Right lobe of liver (tissue), 6 donors: ENCODE measurements at regions not wholly inside any gene's neighbourhood (a gene's known extent, or its start where the extent isn't known, plus 50 kb on each side); places are given as distances from the start of the nearest gene placed in this dataset.

ENCODE experiments used
- ATAC-seq, 4 donors: fragments of 200-7000 bp; cut with Tn5 transposase; one replicate each; pipeline ENCODE4 v1.9.1; 2020; ENCODE audit warnings: mild to moderate bottlenecking in 4 of 4, moderate library complexity in 4 of 4
- DNase-seq, 3 donors: peaks; one replicate each; pipeline ENCODE4 v3.0.0-alpha.2; 2020
- H3K27ac ChIP-seq, 3 donors: fragments of 200-600 bp; one replicate each; pipeline ENCODE4 v1.8.0; 2022
- H3K27me3 ChIP-seq, 2 donors: fragments of 200-600 bp; one replicate each; pipeline ENCODE4 v1.8.0; 2022
- H3K36me3 ChIP-seq, 4 donors: fragments of 200-600 bp; sonication (generic) in 1 of 4; one replicate each; pipeline versions ENCODE4 v1.5.1 to v1.8.0; 2017 to 2022; ENCODE audit warnings: control low read depth in 1 of 4
- H3K4me1 ChIP-seq, 4 donors: fragments of 200-600 bp; sonication (generic) in 1 of 4; one replicate each; pipeline versions ENCODE4 v1.5.1 to v1.8.0; 2017 to 2022; ENCODE audit warnings: control low read depth in 1 of 4
- H3K4me3 ChIP-seq, 3 donors: fragments of 200-600 bp; one replicate each; pipeline ENCODE4 v1.8.0; 2022
- H3K9me3 ChIP-seq, 4 donors: fragments of 200-600 bp; sonication (generic) in 1 of 4; one replicate each; pipeline versions ENCODE4 v1.5.1 to v1.8.0; 2017 to 2022; ENCODE audit warnings: control low read depth in 1 of 4
- CTCF ChIP-seq, 4 donors: fragments of 200-600 bp in 3 of 4; fragments of 450-650 bp in 1 of 4; IDR thresholded peaks; one replicate each; pipeline versions ENCODE4 v1.5.1 to v1.8.0; 2016 to 2022; ENCODE audit warnings: antibody characterized with exemption in 4 of 4, mild to moderate bottlenecking in 2 of 4
- POLR2A ChIP-seq: fragments of 450-650 bp; IDR thresholded peaks from one replicate; pipeline ENCODE4 v1.6.1; 2017; ENCODE audit warnings: antibody characterized with exemption, mild to moderate bottlenecking
- WGBS: methylation state at CpG from one replicate; pipeline ENCODE4 v1.1.6; 2018; ENCODE audit warnings: low coverage, low lambda C conversion rate; ENCODE audit not compliant: insufficient coverage; ENCODE audit errors: missing lambda C conversion rate; 5-methylcytosine and 5-hydroxymethylcytosine counted together
- intact Hi-C, 2 donors: fragments of 100-400 bp; cut with DNase I; formaldehyde crosslinking; loops; one replicate each; pipeline versions ENCODE4 v1.11.2 to v1.14.1; 2022
- donor health status: DM: no; HTN: yes; CAD: no.
- donor health status: DM: no; HTN: no; CAD: no.
- donor health status: DM: no; HTN: no; CAD: no.
- donor health status: DM: no; HTN: yes; CAD: no.
- donor health status: DM: no; HTN: yes; CAD: no.

- TF ChIP-seq CTCF (IDR thresholded peaks at IDR 0.05) (no peak), POLR2A (no peak)
- ATAC-seq (peak in 2 of 4 donors; percentile 29 to 37), DNase-seq (no peak)
- H3K9me3 ChIP-seq, result no peaks in the 10 kb centered on the region
- intact Hi-C loops, result no loop called here
- 38% methylated on average over 7 of the region's 7 CpGs for WGBS
- no peaks in the 10 kb centered on the region for H3K4me1 ChIP-seq
- H3K27me3 ChIP-seq, result no peaks in the 10 kb centered on the region
- no peak overlapping the region for H3K4me3 ChIP-seq
- no peaks in the 10 kb centered on the region for H3K36me3 ChIP-seq
- H3K27ac ChIP-seq, result no peak overlapping the region
These were observed 347.5 kb upstream of the TMCO5A start for GRCh38 chr15:37586976-37587375.

- intact Hi-C loops, result no loop called here
- H3K27me3 ChIP-seq, result no peaks in the 10 kb centered on the region
- no peaks in the 10 kb centered on the region for H3K9me3 ChIP-seq
- no peaks in the 10 kb centered on the region for H3K36me3 ChIP-seq
- ATAC-seq (no peak), DNase-seq (no peak)
- H3K4me1 ChIP-seq, result no peaks in the 10 kb centered on the region
- no peak overlapping the region for H3K4me3 ChIP-seq
- H3K27ac ChIP-seq, result no peak overlapping the region
- TF ChIP-seq POLR2A (no peak), CTCF (IDR thresholded peaks at IDR 0.05) (no peak)
- 40% methylated on average over 2 of the region's 2 CpGs for WGBS
These were observed 340.0 kb upstream of the TMCO5A start for GRCh38 chr15:37594417-37594816.

GRCh38 chr15:37595426-37595970 is 338.9 kb upstream of the TMCO5A start:
- no peak for DNase-seq
- no peaks in the 10 kb centered on the region for H3K4me1 ChIP-seq
- intact Hi-C loops, result no loop called here
- no peaks in the 10 kb centered on the region for H3K36me3 ChIP-seq
- WGBS, result 42% methylated on average over 4 of the region's 4 CpGs
- no peak overlapping the region for H3K4me3 ChIP-seq
- no peak overlapping the region for H3K27ac ChIP-seq
- H3K9me3 ChIP-seq, result no peaks in the 10 kb centered on the region
- TF ChIP-seq CTCF (IDR thresholded peaks at IDR 0.05), result no peak
- no peak for TF ChIP-seq POLR2A
- no peak for ATAC-seq
- no peaks in the 10 kb centered on the region for H3K27me3 ChIP-seq

GRCh38 chr15:37599156-37599555 is 335.3 kb upstream of the TMCO5A start:
- Histone ChIP-seq H3K9me3 (no peaks in the 10 kb centered on the region), H3K36me3 (no peaks in the 10 kb centered on the region), H3K27me3 (no peaks in the 10 kb centered on the region), H3K27ac (no peak overlapping the region), H3K4me3 (no peak overlapping the region), H3K4me1 (no peaks in the 10 kb centered on the region)
- no peak for ATAC-seq
- intact Hi-C loops, result no loop called here
- no peak for DNase-seq
- TF ChIP-seq POLR2A (no peak), CTCF (IDR thresholded peaks at IDR 0.05) (no peak)
- 64% methylated on average over 7 of the region's 7 CpGs for WGBS

GRCh38 chr15:37616215-37616614 is 318.2 kb upstream of the TMCO5A start:
- Histone ChIP-seq H3K36me3 (no peaks in the 10 kb centered on the region), H3K27me3 (no peaks in the 10 kb centered on the region), H3K4me3 (no peak overlapping the region), H3K27ac (no peak overlapping the region), H3K4me1 (no peaks in the 10 kb centered on the region), H3K9me3 (no peaks in the 10 kb centered on the region)
- TF ChIP-seq CTCF (IDR thresholded peaks at IDR 0.05) (no peak), POLR2A (no peak)
- intact Hi-C loops, result no loop called here
- WGBS, result 33% methylated on average over 1 of the region's 1 CpG
- no peak for ATAC-seq
- no peak for DNase-seq
